CMK (cell line): ENCODE measurements at regions not wholly inside any gene's neighbourhood (a gene's known extent, or its start where the extent isn't known, plus 50 kb on each side); places are given as distances from the start of the nearest gene placed in this dataset.
A peak's percentile ranks its signal among the peaks of the same experiment; 100 is the strongest.
"Not testable (repeated sequence)": the region's sequence is repeated elsewhere in the genome, so short reads cannot be mapped to it uniquely, and the experiment has no call there.

Experiments
- DNase-seq: peaks from one replicate; pipeline ENCODE4 v3.0.0-alpha.2; 2010; ENCODE audit warnings: low read depth

DNA sequence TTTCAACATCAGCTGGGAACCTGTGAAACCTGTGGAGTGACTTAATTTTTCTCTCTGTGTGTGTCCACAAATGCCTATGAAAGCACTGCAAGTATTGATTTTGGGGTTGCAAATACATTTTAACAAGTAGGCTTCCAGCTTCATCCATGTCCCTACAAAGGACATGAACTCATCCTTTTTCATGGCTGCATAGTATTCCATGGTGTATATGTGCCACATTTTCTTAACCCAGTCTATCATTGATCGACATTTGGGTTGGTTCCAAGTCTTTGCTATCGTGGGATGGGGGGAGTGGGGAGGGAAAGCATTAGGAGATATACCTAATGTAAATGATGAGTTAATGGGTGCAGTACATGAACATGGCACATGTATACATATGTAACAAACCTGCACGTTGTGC lies 711.3 kb downstream of the LTN1 start:
- not testable (repeated sequence) for DNase-seq

DNA sequence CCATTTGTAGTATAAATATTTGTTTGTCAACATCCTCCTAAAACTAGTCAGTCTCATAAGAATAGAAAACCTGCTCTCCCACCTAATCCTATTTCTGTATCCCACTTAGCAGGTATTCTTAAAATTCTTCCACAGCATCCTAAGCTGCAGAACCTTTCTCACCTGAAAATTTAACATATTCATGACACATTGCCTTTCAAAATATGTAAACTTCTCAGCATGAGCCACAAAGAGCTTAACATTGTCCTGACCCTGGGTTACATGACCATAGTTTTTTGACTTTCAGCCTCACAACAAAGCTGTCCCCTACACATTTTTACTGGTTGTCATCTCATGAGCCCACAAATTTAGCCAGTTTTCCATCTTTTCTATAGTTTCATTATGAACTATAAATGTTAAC lies 712.1 kb downstream of the LTN1 start:
- no peak for DNase-seq

DNA sequence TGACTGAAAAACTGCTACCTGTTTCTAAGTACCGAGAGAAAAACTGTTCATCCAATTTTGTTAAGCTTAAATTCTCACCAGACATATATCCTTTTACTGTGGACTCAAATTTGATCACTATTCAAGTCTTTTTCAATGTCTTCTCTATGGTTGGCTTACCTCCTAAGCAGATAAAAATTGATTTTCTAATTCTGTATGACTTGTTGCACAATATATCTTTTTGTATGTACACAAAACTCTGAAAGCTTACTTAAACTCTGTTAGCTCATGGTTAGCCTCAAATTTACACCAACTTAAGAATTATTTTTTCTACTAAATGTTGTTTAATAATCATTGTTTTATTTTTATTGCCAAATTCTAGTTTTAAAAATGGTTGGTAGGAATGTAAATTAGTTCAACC lies 715.4 kb downstream of the LTN1 start:
- no peak for DNase-seq

- DNase-seq: no peak
These were observed 720.2 kb downstream of the LTN1 start for GRCh38 chr21:28272272-28272992.

GRCh38 chr21:28269173-28269572 lies 723.5 kb downstream of the LTN1 start:
- peak; percentile 27 for DNase-seq

DNA sequence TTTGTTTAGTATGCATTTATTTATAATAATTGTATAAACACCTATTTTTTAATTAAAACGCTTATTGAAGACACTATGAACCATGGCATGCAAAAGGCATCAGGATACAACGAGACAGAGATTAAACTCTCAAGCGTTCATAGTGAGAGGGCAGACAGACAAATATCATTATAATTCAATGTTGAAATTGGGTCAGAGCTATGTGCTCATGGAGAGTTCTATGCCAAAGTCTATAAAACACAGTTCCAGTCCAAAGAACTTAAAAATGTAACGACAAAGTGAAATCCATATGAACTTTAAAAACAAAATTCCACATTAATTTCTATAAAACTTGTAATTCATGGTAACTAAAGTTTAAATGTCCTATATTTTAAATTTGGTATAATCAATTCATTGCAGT lies 724.0 kb downstream of the LTN1 start:
- DNase-seq: no peak

- DNase-seq: no peak
These were observed 725.2 kb downstream of the LTN1 start for GRCh38 chr21:28267449-28267848.

DNA sequence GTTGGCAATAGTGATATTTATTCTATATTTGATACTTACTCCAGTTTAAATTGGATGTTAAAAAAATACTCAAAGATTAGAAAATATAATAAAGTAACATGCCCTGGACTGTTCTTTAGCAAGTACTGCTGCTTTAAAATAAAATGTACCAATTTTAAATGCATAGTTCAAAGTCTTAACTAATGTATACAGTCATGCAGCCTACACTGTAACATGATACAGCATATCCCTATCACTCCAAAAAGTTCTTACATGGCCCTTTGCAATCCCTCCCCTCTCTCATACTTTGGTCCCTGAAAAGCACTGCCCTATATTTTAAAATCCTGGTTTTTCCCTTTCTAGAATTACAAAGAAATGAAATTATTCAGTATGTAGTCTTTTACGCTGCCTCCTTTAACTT lies 726.6 kb downstream of the LTN1 start:
- no peak for DNase-seq

GRCh38 chr21:28263974-28264373 lies 728.7 kb downstream of the LTN1 start:
- DNase-seq: no peak

- no peak for DNase-seq
These were observed 731.4 kb downstream of the LTN1 start for GRCh38 chr21:28261298-28261697.

- no peak for DNase-seq
These were observed 735.4 kb downstream of the LTN1 start for GRCh38 chr21:28257276-28257675.

DNA sequence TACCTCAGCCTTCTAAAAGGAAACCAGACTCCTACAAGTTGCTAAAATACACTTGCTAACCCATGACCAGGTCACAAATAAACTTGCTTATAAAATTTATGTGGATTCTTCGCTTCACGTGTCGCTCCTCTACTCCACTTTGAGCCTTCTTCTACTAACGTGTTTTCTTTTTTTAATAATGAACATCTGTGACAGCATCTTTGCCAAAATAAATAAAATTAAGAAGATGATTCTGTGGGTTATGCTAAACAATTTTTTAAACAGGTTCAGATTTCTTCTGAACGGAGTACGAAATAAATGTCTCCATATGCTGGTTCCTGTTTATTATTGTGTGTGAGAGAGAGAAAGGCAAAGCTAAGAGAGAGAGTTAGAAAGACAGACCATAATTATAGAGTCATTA lies 735.8 kb downstream of the LTN1 start:
- DNase-seq: no peak

DNA sequence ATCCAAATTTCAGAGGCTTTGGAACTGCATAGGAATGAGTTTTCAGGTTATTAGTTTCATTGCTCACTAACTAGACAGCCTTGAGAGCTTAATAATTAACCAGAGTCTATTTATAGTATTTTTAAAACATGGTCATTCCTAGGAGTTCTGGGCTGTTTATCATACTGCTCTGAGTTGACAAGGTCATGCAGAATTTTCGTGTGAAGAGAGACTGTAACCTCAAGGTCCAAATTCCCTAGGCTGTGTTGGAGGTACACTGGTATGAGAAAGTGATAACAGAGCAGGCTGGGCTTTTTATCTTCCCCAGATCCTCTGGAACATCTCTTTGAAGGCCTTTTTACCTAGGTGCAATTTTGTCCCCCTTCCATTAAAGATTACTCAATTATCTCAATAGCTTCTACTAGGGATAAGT lies 736.3 kb downstream of the LTN1 start:
- DNase-seq: no peak

- DNase-seq: no peak
These were observed 738.7 kb downstream of the LTN1 start for GRCh38 chr21:28253961-28254360.

GRCh38 chr21:28253338-28253737 lies 739.3 kb downstream of the LTN1 start:
- no peak for DNase-seq

DNA sequence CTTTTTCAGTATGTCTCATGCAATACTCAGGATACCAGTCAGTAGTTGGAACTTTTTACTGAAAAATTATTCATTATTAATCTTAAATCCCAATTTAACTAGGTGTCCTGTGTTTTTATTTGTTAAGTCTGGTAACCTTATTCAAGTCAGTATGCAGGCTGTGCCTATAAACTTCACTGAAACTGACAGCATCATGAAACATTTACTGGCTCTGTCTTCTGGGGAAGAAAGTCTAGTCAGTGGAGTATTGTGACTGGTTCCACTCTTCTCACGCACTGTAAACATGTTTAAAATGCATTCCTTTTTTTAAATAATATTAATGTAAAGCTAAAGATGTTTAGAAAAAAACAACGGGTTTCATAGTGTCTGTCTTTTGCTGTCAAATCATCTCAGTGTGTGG lies 739.7 kb downstream of the LTN1 start:
- DNase-seq: no peak

DNA sequence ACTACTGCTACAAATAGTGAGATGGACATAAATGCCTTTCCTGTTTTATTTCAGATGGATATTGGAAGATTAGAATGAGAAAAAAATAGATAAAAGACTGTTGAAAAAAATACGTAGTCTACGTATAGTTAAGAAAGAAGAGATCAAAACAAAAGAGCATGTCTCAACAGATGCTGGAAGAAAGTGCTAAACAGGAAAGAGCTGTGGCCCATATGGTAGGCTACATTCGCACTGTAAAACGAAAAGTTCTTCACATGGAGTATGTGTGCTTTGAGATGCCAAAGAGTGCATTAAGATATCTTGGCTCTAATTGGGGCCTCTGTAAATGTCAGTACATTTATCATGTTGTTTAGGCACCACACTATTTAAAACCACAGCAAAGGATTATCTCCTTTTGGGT lies 741.7 kb downstream of the LTN1 start:
- no peak for DNase-seq

GRCh38 chr21:28247454-28248020 lies 745.1 kb downstream of the LTN1 start:
- no peak for DNase-seq

GRCh38 chr21:28240586-28240985 lies 752.1 kb downstream of the LTN1 start:
- no peak for DNase-seq

GRCh38 chr21:28239340-28239739 lies 753.3 kb downstream of the LTN1 start:
- DNase-seq: no peak

GRCh38 chr21:28237661-28238060 lies 755.0 kb downstream of the LTN1 start:
- no peak for DNase-seq

DNA sequence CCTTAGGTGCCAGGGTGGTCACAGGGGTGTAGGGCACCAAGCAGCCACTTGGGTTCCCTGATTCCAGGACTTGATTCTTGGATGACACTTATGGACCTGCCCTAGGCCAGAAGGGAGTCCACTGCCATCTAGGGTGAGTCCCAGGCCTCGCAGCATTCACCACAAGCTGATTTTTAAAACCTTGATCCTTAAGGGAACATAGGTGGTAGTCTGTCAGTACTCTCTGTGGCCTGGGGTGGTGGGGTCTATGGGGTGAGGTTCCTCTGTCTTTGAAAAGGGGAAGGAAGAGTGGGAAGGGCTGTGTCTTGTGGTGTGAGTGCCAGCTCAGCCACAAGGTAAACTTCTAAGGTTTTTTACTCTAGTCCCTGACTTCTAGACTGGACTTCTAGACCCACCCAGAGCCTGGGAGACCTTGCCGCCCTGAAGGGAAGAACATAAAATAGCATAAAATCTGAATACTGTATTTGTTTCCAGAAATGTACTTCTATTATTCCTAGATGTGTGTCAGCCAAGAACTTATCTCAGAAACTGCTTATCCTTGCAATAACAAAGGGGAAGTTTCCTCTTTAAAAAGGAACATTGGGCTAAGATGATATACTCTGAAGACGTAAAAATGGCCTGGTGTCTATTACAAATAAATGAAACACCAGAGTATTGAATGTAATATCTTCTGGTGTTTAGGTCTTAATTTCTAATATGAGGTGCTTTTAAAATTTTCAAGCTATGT lies 757.3 kb downstream of the LTN1 start:
- DNase-seq: peak; percentile 84

DNA sequence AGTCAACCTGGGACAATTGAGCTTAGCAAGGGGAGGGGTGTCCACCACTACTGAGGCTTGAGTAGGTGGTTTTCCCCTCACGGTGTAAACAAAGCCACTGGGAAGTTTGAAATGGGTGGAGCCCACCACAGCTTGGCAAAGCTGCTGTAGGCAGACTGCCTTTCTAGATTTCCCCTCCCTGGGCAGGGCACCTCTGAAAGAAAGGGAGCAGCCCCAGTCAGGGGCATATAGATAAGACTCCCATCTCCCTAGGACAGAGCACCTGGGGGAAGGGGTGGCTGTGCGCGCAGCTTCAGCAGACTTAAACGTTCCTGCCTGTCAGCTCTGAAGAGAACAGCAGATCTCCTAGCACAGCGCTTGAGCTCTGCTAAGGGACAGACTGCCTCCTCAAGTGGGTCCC lies 758.4 kb downstream of the LTN1 start:
- DNase-seq: no peak
